Tibial nerve (tissue), 4 donors: ENCODE measurements at regions not wholly inside any gene's neighbourhood (a gene's known extent, or its start where the extent isn't known, plus 50 kb on each side); places are given as distances from the start of the nearest gene placed in this dataset.
A peak's percentile ranks its signal among the peaks of the same experiment; 100 is the strongest.

ENCODE experiments used
- DNase-seq, 2 donors: peaks; one replicate each; pipeline ENCODE4 v3.0.0-alpha.2; 2019; ENCODE audit warnings: low spot score in 2 of 2
- H3K27ac ChIP-seq, 4 donors: fragments of 200-600 bp; sonication (generic) in 3 of 4; one replicate each; pipeline ENCODE4 v1.5.1; 2017 to 2019; ENCODE audit warnings: mild to moderate bottlenecking in 1 of 4
- H3K27me3 ChIP-seq, 2 donors: fragments of 200-600 bp; sonication (generic) in 1 of 2; one replicate each; pipeline versions ENCODE4 v1.5.1 to v1.6.0; 2017 to 2019
- H3K36me3 ChIP-seq, 3 donors: fragments of 200-600 bp; sonication (generic); one replicate each; pipeline ENCODE4 v1.5.1; 2018 to 2019
- H3K4me1 ChIP-seq, 4 donors: fragments of 200-600 bp; sonication (generic) in 3 of 4; one replicate each; pipeline ENCODE4 v1.5.1; 2017 to 2019
- H3K4me3 ChIP-seq, 4 donors: fragments of 200-600 bp; sonication (generic) in 3 of 4; one replicate each; pipeline ENCODE4 v1.5.1; 2017 to 2019; ENCODE audit warnings: mild to moderate bottlenecking in 1 of 4, moderate library complexity in 1 of 4
- H3K9me3 ChIP-seq, 4 donors: fragments of 200-600 bp; sonication (generic) in 3 of 4; one replicate each; pipeline ENCODE4 v1.5.1; 2017 to 2019
- CTCF ChIP-seq, 5 experiments: fragments of 200-600 bp in 3 of 5; fragments of 450-650 bp in 2 of 5; sonication (generic) in 3 of 5; IDR thresholded peaks; one replicate each; pipeline ENCODE4 v1.5.1; 2016 to 2019; ENCODE audit warnings: antibody characterized with exemption in 5 of 5, mild to moderate bottlenecking in 3 of 5, moderate library complexity in 2 of 5
- EP300 ChIP-seq, 2 donors: sonication (generic); formaldehyde crosslinking; IDR thresholded peaks; one replicate each; pipeline ENCODE4 v1.6.1; 2017; ENCODE audit warnings: antibody characterized with exemption in 2 of 2, mild to moderate bottlenecking in 1 of 2
- POLR2A ChIP-seq, 2 donors: fragments of 450-650 bp; IDR thresholded peaks; one replicate each; pipeline ENCODE4 v1.6.1; 2017; ENCODE audit warnings: antibody characterized with exemption in 2 of 2, mild to moderate bottlenecking in 2 of 2, moderate library complexity in 2 of 2
- WGBS, 2 donors: methylation state at CpG; one replicate each; pipeline ENCODE4 v1.1.5; 2018; 5-methylcytosine and 5-hydroxymethylcytosine counted together

- no peaks in the 10 kb centered on the region for H3K9me3 ChIP-seq
- DNase-seq, result no peak
- TF ChIP-seq EP300 (IDR thresholded peaks at IDR 0.05) (no peak), CTCF (IDR thresholded peaks at IDR 0.05) (no peak), POLR2A (IDR thresholded peaks at IDR 0.05) (no peak)
These were observed 76.1 kb upstream of the EMCN start for GRCh38 chr4:100593935-100594334.

GRCh38 chr4:100591161-100591876 lies 73.5 kb upstream of the EMCN start:
- H3K4me1 ChIP-seq, result no peaks in the 10 kb centered on the region
- H3K36me3 ChIP-seq, result no peaks in the 10 kb centered on the region
- TF ChIP-seq POLR2A (IDR thresholded peaks at IDR 0.05) (no peak), EP300 (IDR thresholded peaks at IDR 0.05) (peak in 1 of 2 donors; percentile 9)
- H3K27me3 ChIP-seq, result no peaks in the 10 kb centered on the region
- H3K27ac ChIP-seq, result no peak overlapping the region
- no peak overlapping the region for H3K4me3 ChIP-seq
- peak in 1 of 2 donors; percentile 21 for DNase-seq
- no peaks in the 10 kb centered on the region for H3K9me3 ChIP-seq
- WGBS, 2 donors, result 44 to 51% methylated on average over 7 of the region's 7 CpGs

More at GRCh38 chr4:100593935-100594334, 76.1 kb upstream of the EMCN start:
- Histone ChIP-seq H3K4me1 (no peaks in the 10 kb centered on the region), H3K27ac (no peak overlapping the region), H3K27me3 (no peaks in the 10 kb centered on the region), H3K4me3 (no peak overlapping the region), H3K36me3 (no peaks in the 10 kb centered on the region)
- 41 to 43% methylated on average over 2 of the region's 2 CpGs for WGBS, 2 donors

GRCh38 chr4:100590325-100590724 lies 72.5 kb upstream of the EMCN start:
- DNase-seq, result no peak
- WGBS, 2 donors, result 78 to 90% methylated on average over 1 of the region's 1 CpG
- no peak overlapping the region for H3K27ac ChIP-seq
- no peaks in the 10 kb centered on the region for H3K36me3 ChIP-seq
- no peaks in the 10 kb centered on the region for H3K4me1 ChIP-seq
- no peaks in the 10 kb centered on the region for H3K9me3 ChIP-seq
- no peaks in the 10 kb centered on the region for H3K27me3 ChIP-seq
- H3K4me3 ChIP-seq, result no peak overlapping the region
- TF ChIP-seq POLR2A (IDR thresholded peaks at IDR 0.05) (no peak), EP300 (IDR thresholded peaks at IDR 0.05) (no peak), CTCF (IDR thresholded peaks at IDR 0.05) (no peak)

- WGBS, 2 donors, result 71 to 78% methylated on average over 3 of the region's 3 CpGs
- TF ChIP-seq CTCF (IDR thresholded peaks at IDR 0.05) (no peak), POLR2A (IDR thresholded peaks at IDR 0.05) (no peak), EP300 (IDR thresholded peaks at IDR 0.05) (no peak)
These were observed 70.3 kb upstream of the EMCN start for GRCh38 chr4:100588076-100588475.

GRCh38 chr4:100582146-100582545 lies 64.3 kb upstream of the EMCN start:
- no peaks in the 10 kb centered on the region for H3K36me3 ChIP-seq
- WGBS, 2 donors, result 81 to 86% methylated on average over 2 of the region's 2 CpGs
- H3K4me1 ChIP-seq, result no peaks in the 10 kb centered on the region
- no peak overlapping the region for H3K27ac ChIP-seq
- no peaks in the 10 kb centered on the region for H3K9me3 ChIP-seq
- DNase-seq, result no peak
- no peaks in the 10 kb centered on the region for H3K27me3 ChIP-seq
- no peak overlapping the region for H3K4me3 ChIP-seq
- no peak for TF ChIP-seq CTCF (IDR thresholded peaks at IDR 0.05)
- no peak for TF ChIP-seq EP300 (IDR thresholded peaks at IDR 0.05)
- no peak for TF ChIP-seq POLR2A (IDR thresholded peaks at IDR 0.05)

More at GRCh38 chr4:100588076-100588475, 70.3 kb upstream of the EMCN start:
- no peaks in the 10 kb centered on the region for H3K36me3 ChIP-seq
- no peaks in the 10 kb centered on the region for H3K27me3 ChIP-seq
- H3K27ac ChIP-seq, result no peak overlapping the region
- no peaks in the 10 kb centered on the region for H3K9me3 ChIP-seq
- DNase-seq, result no peak
- H3K4me3 ChIP-seq, result no peak overlapping the region
- H3K4me1 ChIP-seq, result no peaks in the 10 kb centered on the region
